H1 (cell line): ENCODE measurements at regions not wholly inside any gene's neighbourhood (a gene's known extent, or its start where the extent isn't known, plus 50 kb on each side); places are given as distances from the start of the nearest gene placed in this dataset.
A peak's percentile ranks its signal among the peaks of the same experiment; 100 is the strongest.

Experiments
- CTCF ChIA-PET: fragments of 300-600 bp; sonication (Branson Sonifier 250); formaldehyde crosslinking; loops from one replicate; lab custom pipeline; 2021; ENCODE audit not compliant: partially characterized antibody; lab: Charles Lee
- POLR2A ChIA-PET: fragments of 300-600 bp; sonication (Branson Sonifier 250); formaldehyde crosslinking; loops from one replicate; lab custom pipeline; 2021; ENCODE audit warnings: inconsistent platforms; ENCODE audit not compliant: partially characterized antibody; lab: Charles Lee
- DNase-seq, 2 experiments: peaks; one replicate each; pipeline versions ENCODE4 v3.0.0 to v3.0.0-alpha.2; 2010 to 2022; ENCODE audit warnings: low spot score in 2 of 2, low read depth in 1 of 2, mixed read lengths in 1 of 2
- FAIRE-seq: peaks from 2 replicates; lab custom pipeline; 2011; peaks lifted over from hg19 to GRCh38; lab: Jason Lieb, UNC
- H2AFZ ChIP-seq: 2 replicates; pipeline ENCODE4 v1.8.1; 2012; ENCODE audit warnings: low read length, inconsistent platforms
- H2AK5ac ChIP-seq: 2 replicates; pipeline ENCODE4 v1.6.1; 2013; ENCODE audit warnings: low read depth, low read length
- H2BK120ac ChIP-seq: replicated peaks from 2 replicates; pipeline ENCODE3; 2013; ENCODE audit warnings: low read depth, low read length, inconsistent platforms
- H2BK12ac ChIP-seq: 2 replicates; pipeline ENCODE4 v1.6.1; 2013; ENCODE audit warnings: low read depth, low read length
- H2BK15ac ChIP-seq: 2 replicates; pipeline ENCODE4 v1.6.1; 2013; ENCODE audit warnings: low read length
- H2BK20ac ChIP-seq: 2 replicates; pipeline ENCODE4 v1.6.1; 2013; ENCODE audit warnings: low read length
- H2BK5ac ChIP-seq: 2 replicates; pipeline ENCODE4 v1.6.1; 2013; ENCODE audit warnings: low read depth, low read length
- H3K14ac ChIP-seq: 2 replicates; pipeline ENCODE4 v1.6.1; 2013; ENCODE audit warnings: inconsistent platforms; ENCODE audit not compliant: insufficient read length
- H3K18ac ChIP-seq: 2 replicates; pipeline ENCODE4 v1.6.1; 2013; ENCODE audit warnings: low read length; ENCODE audit errors: extremely low read depth
- H3K23ac ChIP-seq: 2 replicates; pipeline ENCODE4 v1.6.1; 2013; ENCODE audit warnings: inconsistent platforms; ENCODE audit not compliant: insufficient read length
- H3K23me2 ChIP-seq: 2 replicates; pipeline ENCODE4 v1.6.1; 2013; ENCODE audit warnings: low read depth, low read length
- H3K27ac ChIP-seq: 2 replicates; pipeline ENCODE4 v1.6.1; 2011; ENCODE audit warnings: low read depth, low read length, inconsistent platforms
- H3K27me3 ChIP-seq, 4 experiments: replicated peaks in 1 of 4; 1 replicate in 1 of 4; 2 replicates in 3 of 4; pipeline versions ENCODE4 v1.6.1 to v1.8.1; 2011 to 2013; ENCODE audit warnings: low read length in 3 of 4, mild to moderate bottlenecking in 3 of 4, inconsistent platforms in 2 of 4, mixed read lengths in 2 of 4, moderate library complexity in 1 of 4; ENCODE audit not compliant: control insufficient read depth in 3 of 4, insufficient read depth in 3 of 4; ENCODE audit errors: extremely low read depth in 1 of 4
- H3K36me3 ChIP-seq, 4 experiments: 2 replicates each; pipeline versions ENCODE4 v1.6.1 to v1.8.1; 2011 to 2013; ENCODE audit warnings: mild to moderate bottlenecking in 4 of 4, low read length in 3 of 4, moderate library complexity in 2 of 4, control low read depth in 1 of 4, inconsistent platforms in 1 of 4; ENCODE audit not compliant: insufficient read depth in 4 of 4, control insufficient read depth in 2 of 4
- H3K4ac ChIP-seq: replicated peaks from 2 replicates; pipeline ENCODE3; 2013; ENCODE audit warnings: low read length, low read depth, mixed read lengths, inconsistent platforms; ENCODE audit not compliant: insufficient read length
- H3K4me1 ChIP-seq, 4 experiments: replicated peaks in 1 of 4; 1 replicate in 1 of 4; 2 replicates in 3 of 4; pipeline versions ENCODE4 v1.6.1 to v1.8.1; 2011 to 2013; ENCODE audit warnings: low read length in 3 of 4, inconsistent platforms in 2 of 4, mixed read lengths in 1 of 4; ENCODE audit not compliant: insufficient read depth in 4 of 4, control insufficient read depth in 3 of 4
- H3K4me2 ChIP-seq, 2 experiments: 2 replicates each; pipeline versions ENCODE4 v1.6.1 to v1.8.1; 2011 to 2013; ENCODE audit warnings: low read depth in 2 of 2, low read length in 2 of 2, control low read depth in 1 of 2, inconsistent platforms in 1 of 2, mild to moderate bottlenecking in 1 of 2; ENCODE audit not compliant: insufficient read depth in 1 of 2
- H3K4me3 ChIP-seq, 4 experiments: fragments of 200-600, 300-600 bp in 1 of 4; sonication (generic), shearing (Covaris generic), sonication (Bioruptor Twin) in 1 of 4; 2 replicates each; pipeline versions ENCODE4 v1.5.1 to v1.8.1; 2011 to 2016; ENCODE audit warnings: low read length in 4 of 4, low read depth in 3 of 4, control low read depth in 2 of 4, inconsistent platforms in 2 of 4, mild to moderate bottlenecking in 2 of 4, mixed read lengths in 1 of 4, moderate library complexity in 1 of 4; ENCODE audit not compliant: insufficient read depth in 2 of 4; ENCODE audit errors: extremely low read depth in 1 of 4
- H3K56ac ChIP-seq: replicated peaks from 2 replicates; pipeline ENCODE3; 2013; ENCODE audit warnings: low read depth, mild to moderate bottlenecking, mixed read lengths, low read length, inconsistent platforms; ENCODE audit not compliant: insufficient read length
- H3K79me1 ChIP-seq: 2 replicates; pipeline ENCODE4 v1.6.1; 2013; ENCODE audit warnings: low read depth, low read length, control low read depth
- H3K79me2 ChIP-seq, 2 experiments: 2 replicates each; pipeline versions ENCODE4 v1.6.1 to v1.8.1; 2012 to 2013; ENCODE audit warnings: low read length in 2 of 2, mild to moderate bottlenecking in 2 of 2, inconsistent platforms in 1 of 2; ENCODE audit not compliant: insufficient read depth in 2 of 2, control insufficient read depth in 1 of 2
- H3K9ac ChIP-seq, 4 experiments: replicated peaks in 1 of 4; 1 replicate in 1 of 4; 2 replicates in 3 of 4; pipeline versions ENCODE4 v1.6.1 to v1.8.1; 2011 to 2013; ENCODE audit warnings: low read depth in 3 of 4, low read length in 3 of 4, control low read depth in 2 of 4, mild to moderate bottlenecking in 2 of 4, moderate library complexity in 2 of 4, inconsistent platforms in 1 of 4; ENCODE audit errors: extremely low read depth in 1 of 4
- H3K9me3 ChIP-seq, 2 experiments: 2 replicates each; pipeline versions ENCODE4 v1.6.1 to v1.8.1; 2012 to 2013; ENCODE audit warnings: mild to moderate bottlenecking in 2 of 2, moderate library complexity in 2 of 2, control low read depth in 1 of 2, inconsistent platforms in 1 of 2, low read depth in 1 of 2, low read length in 1 of 2, mixed read lengths in 1 of 2; ENCODE audit not compliant: insufficient read depth in 2 of 2
- H4K20me1 ChIP-seq, 2 experiments: replicated peaks in 1 of 2; 2 replicates each; pipeline versions ENCODE3 to v1.8.1; 2011 to 2013; ENCODE audit warnings: inconsistent platforms in 2 of 2, low read length in 2 of 2, mild to moderate bottlenecking in 1 of 2; ENCODE audit not compliant: insufficient read depth in 2 of 2, control insufficient read depth in 1 of 2
- H4K5ac ChIP-seq: 2 replicates; pipeline ENCODE4 v1.6.1; 2013; ENCODE audit warnings: low read length, low read depth, mixed read lengths, inconsistent platforms; ENCODE audit not compliant: insufficient read length
- H4K8ac ChIP-seq: 2 replicates; pipeline ENCODE4 v1.8.0; 2013; ENCODE audit warnings: mild to moderate bottlenecking, moderate library complexity, low read length, inconsistent platforms; ENCODE audit not compliant: insufficient read depth; ENCODE audit errors: extremely low read depth
- H4K91ac ChIP-seq: replicated peaks from 2 replicates; pipeline ENCODE3; 2013; ENCODE audit warnings: low read length, mixed read lengths, inconsistent platforms; ENCODE audit not compliant: insufficient read length
- BRCA1 ChIP-seq: IDR thresholded peaks from 2 replicates; pipeline ENCODE4 v1.6.1; 2012; ENCODE audit warnings: low read depth, low read length, improper control_type of control experiment
- CBX8 ChIP-seq: fragments of 300-800, 300-1000 bp; sonication (generic); IDR thresholded peaks from 2 replicates; pipeline ENCODE4 v1.7.1; 2016; ENCODE audit warnings: low read depth, low read length, borderline replicate concordance
- CREB1 ChIP-seq: IDR thresholded peaks from 2 replicates; pipeline ENCODE4 v1.6.1; 2012; ENCODE audit warnings: inconsistent platforms
- EGR1 ChIP-seq: IDR thresholded peaks from 2 replicates; pipeline ENCODE4 v1.6.1; 2011; ENCODE audit warnings: low read depth, low read length, borderline replicate concordance
- EZH2 ChIP-seq: fragments of 200-600 bp; sonication (generic); IDR thresholded peaks from 2 replicates; pipeline ENCODE4 v1.7.1; 2012; ENCODE audit warnings: low read depth, mild to moderate bottlenecking, moderate library complexity, low read length, inconsistent platforms; ENCODE audit not compliant: severe bottlenecking
- FOSL1 ChIP-seq: IDR thresholded peaks from 2 replicates; pipeline ENCODE4 v1.6.1; 2011; ENCODE audit warnings: mild to moderate bottlenecking, low read depth, low read length, moderate library complexity; ENCODE audit not compliant: insufficient read depth
- MAFK ChIP-seq: IDR thresholded peaks from 2 replicates; pipeline ENCODE4 v1.6.1; 2012; ENCODE audit warnings: low read depth, mild to moderate bottlenecking, improper control_type of control experiment, low read length
- POLR2A ChIP-seq, 2 experiments: IDR thresholded peaks; 1 replicate in 1 of 2; 2 replicates in 1 of 2; pipeline ENCODE4 v1.6.1; 2011; ENCODE audit warnings: low read depth in 2 of 2, low read length in 2 of 2, mild to moderate bottlenecking in 2 of 2; ENCODE audit errors: control extremely low read depth in 1 of 2
- SIX5 ChIP-seq: IDR thresholded peaks from 2 replicates; pipeline ENCODE4 v1.6.1; 2011; ENCODE audit warnings: mild to moderate bottlenecking, low read depth, low read length
- TAF7 ChIP-seq: optimal IDR thresholded peaks from 2 replicates; pipeline ENCODE3; 2011; ENCODE audit warnings: low read depth, mild to moderate bottlenecking, inconsistent platforms, low read length, moderate library complexity, borderline replicate concordance
- WGBS, 2 experiments: shearing (Covaris generic) in 1 of 2; methylation state at CpG; one replicate each; pipeline versions ENCODE4 v1.1.6 to v1.1.7; 2013 to 2015; ENCODE audit warnings: low lambda C conversion rate in 2 of 2, mixed read lengths in 2 of 2, inconsistent platforms in 1 of 2, low coverage in 1 of 2, missing lambda C conversion rate in 1 of 2; ENCODE audit not compliant: insufficient replicate concordance in 2 of 2, insufficient coverage in 1 of 2, insufficient read length in 1 of 2; ENCODE audit errors: extremely low coverage in 1 of 2, missing lambda C conversion rate in 1 of 2; 5-methylcytosine and 5-hydroxymethylcytosine counted together
- TF ChIP-seq, protein P1 (sequence below): IDR thresholded peaks from 2 replicates; pipeline ENCODE4 v1.6.1; 2011; ENCODE audit warnings: low read depth, mild to moderate bottlenecking, low read length; ENCODE audit not compliant: insufficient read depth
- TF ChIP-seq, protein P2 (sequence below): IDR thresholded peaks from 2 replicates; pipeline ENCODE4 v1.6.1; 2012; ENCODE audit warnings: low read length, inconsistent platforms

DNA sequence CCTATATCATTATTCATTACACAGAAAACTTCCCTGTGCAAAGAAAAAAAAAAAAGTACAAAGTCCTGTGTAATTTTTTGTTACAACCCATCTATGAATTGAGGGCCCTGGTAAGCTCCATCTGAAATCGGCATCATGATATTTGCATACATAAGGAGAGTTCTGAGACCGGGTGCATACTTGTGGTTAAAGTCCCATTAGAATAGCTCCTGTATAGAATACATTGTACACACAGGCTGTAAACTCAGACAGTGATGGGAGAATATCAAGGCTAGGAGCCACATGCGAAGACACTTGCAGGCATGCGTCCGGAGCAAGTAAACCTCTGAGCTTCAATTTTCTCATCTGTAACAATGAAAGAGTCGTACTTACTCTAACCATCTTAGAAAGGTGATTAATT, 353.2 kb downstream of the ETS1 start:
- no peak overlapping the region for H3K23ac ChIP-seq
- CTCF ChIA-PET, result interaction anchor here (0.9 kb wide), 1 partner anchor 27 kb away, joined by 3 read pairs; no protein-coding TSS in a partner anchor
- FAIRE-seq, result no peak
- TF ChIP-seq MAFK, result no peak
- TF ChIP-seq EZH2, result no peak
- TF ChIP-seq CREB1, result no peak
- no peak for TF ChIP-seq TAF7
- TF ChIP-seq, protein P1, sequence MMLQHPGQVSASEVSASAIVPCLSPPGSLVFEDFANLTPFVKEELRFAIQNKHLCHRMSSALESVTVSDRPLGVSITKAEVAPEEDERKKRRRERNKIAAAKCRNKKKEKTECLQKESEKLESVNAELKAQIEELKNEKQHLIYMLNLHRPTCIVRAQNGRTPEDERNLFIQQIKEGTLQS, result no peak
- TF ChIP-seq SIX5, result no peak
- TF ChIP-seq FOSL1, result no peak
- TF ChIP-seq, protein P2, sequence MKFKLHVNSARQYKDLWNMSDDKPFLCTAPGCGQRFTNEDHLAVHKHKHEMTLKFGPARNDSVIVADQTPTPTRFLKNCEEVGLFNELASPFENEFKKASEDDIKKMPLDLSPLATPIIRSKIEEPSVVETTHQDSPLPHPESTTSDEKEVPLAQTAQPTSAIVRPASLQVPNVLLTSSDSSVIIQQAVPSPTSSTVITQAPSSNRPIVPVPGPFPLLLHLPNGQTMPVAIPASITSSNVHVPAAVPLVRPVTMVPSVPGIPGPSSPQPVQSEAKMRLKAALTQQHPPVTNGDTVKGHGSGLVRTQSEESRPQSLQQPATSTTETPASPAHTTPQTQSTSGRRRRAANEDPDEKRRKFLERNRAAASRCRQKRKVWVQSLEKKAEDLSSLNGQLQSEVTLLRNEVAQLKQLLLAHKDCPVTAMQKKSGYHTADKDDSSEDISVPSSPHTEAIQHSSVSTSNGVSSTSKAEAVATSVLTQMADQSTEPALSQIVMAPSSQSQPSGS, result no peak
- TF ChIP-seq BRCA1, result no peak
- TF ChIP-seq EGR1, result no peak
- TF ChIP-seq POLR2A (IDR thresholded peaks at IDR 0.05; ENCODE audit: control extremely low read depth in 1 of 2, low read depth in 2 of 2, low read length in 2 of 2), result no peak
- no peak for TF ChIP-seq CBX8

More for the DNA sequence above, 353.2 kb downstream of the ETS1 start:
- H2BK12ac ChIP-seq, result no peak overlapping the region
- no peak overlapping the region for H4K91ac ChIP-seq
- H3K79me2 ChIP-seq, result no peaks in the 10 kb centered on the region
- H2BK5ac ChIP-seq, result no peak overlapping the region
- H2BK20ac ChIP-seq, result no peak overlapping the region
- WGBS, 2 experiments, result 92% methylated on average over 6 of the region's 6 CpGs; no CpG with 5 or more reads in 1 of the 2 experiments
- H3K56ac ChIP-seq, result no peak overlapping the region
- H4K8ac ChIP-seq, result no peak overlapping the region
- H3K14ac ChIP-seq, result no peak overlapping the region
- POLR2A ChIA-PET, result interaction anchor here (1.0 kb wide), 1 partner anchor 18 kb away, joined by 3 read pairs; no protein-coding TSS in a partner anchor
- no peak overlapping the region for H2BK15ac ChIP-seq
- H3K4me3 ChIP-seq, result no peak overlapping the region
- peak overlapping the region in 1 of 4 experiments; percentile 61; a peak in 1 of 7 replicates for H3K9ac ChIP-seq
- H3K4ac ChIP-seq, result no peak overlapping the region
- H3K23me2 ChIP-seq, result no peaks in the 10 kb centered on the region
- 0 out of 7 replicates have a peak, but pooled peaks cover 0 to 2% (median 0%) of the 10 kb centered on the region in 4 experiments for H3K4me1 ChIP-seq
- H3K9me3 ChIP-seq, result no peaks in the 10 kb centered on the region; a peak in 1 of 4 replicates
- no peak overlapping the region for H3K27ac ChIP-seq
- no peaks in the 10 kb centered on the region for H3K79me1 ChIP-seq
- H3K27me3 ChIP-seq, result no peaks in the 10 kb centered on the region
- H3K18ac ChIP-seq, result no peak overlapping the region
- no peak overlapping the region for H2AFZ ChIP-seq
- no peak overlapping the region for H3K4me2 ChIP-seq
- no peak overlapping the region for H2BK120ac ChIP-seq
- H2AK5ac ChIP-seq, result no peak overlapping the region
- no peak for DNase-seq
- no peaks in the 10 kb centered on the region for H4K20me1 ChIP-seq
- H3K36me3 ChIP-seq, result no peaks in the 10 kb centered on the region
- no peak overlapping the region for H4K5ac ChIP-seq
